AG09319 (cell line): ENCODE measurements at regions not wholly inside any gene's neighbourhood (a gene's known extent, or its start where the extent isn't known, plus 50 kb on each side); places are given as distances from the start of the nearest gene placed in this dataset.

Source experiments
- DNase-seq: peaks from one replicate; pipeline ENCODE4 v3.0.0-alpha.2; 2010; ENCODE audit warnings: low read depth; ENCODE audit errors: extremely low read depth
- TF ChIP-seq, protein P1 (sequence below): IDR thresholded peaks from 2 replicates; pipeline ENCODE4 v1.5.1; 2011; ENCODE audit warnings: low read depth, mild to moderate bottlenecking, inconsistent platforms, low read length, moderate library complexity

GRCh38 chr15:62242999-62243398, 77.9 kb upstream of the C2CD4B start:
- no peak for DNase-seq
- TF ChIP-seq, protein P1, sequence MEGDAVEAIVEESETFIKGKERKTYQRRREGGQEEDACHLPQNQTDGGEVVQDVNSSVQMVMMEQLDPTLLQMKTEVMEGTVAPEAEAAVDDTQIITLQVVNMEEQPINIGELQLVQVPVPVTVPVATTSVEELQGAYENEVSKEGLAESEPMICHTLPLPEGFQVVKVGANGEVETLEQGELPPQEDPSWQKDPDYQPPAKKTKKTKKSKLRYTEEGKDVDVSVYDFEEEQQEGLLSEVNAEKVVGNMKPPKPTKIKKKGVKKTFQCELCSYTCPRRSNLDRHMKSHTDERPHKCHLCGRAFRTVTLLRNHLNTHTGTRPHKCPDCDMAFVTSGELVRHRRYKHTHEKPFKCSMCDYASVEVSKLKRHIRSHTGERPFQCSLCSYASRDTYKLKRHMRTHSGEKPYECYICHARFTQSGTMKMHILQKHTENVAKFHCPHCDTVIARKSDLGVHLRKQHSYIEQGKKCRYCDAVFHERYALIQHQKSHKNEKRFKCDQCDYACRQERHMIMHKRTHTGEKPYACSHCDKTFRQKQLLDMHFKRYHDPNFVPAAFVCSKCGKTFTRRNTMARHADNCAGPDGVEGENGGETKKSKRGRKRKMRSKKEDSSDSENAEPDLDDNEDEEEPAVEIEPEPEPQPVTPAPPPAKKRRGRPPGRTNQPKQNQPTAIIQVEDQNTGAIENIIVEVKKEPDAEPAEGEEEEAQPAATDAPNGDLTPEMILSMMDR = no peak

- no peak for DNase-seq
- TF ChIP-seq, protein P1 = no peak
Measured at GRCh38 chr15:62244762-62245161, 79.7 kb upstream of the C2CD4B start.

- no peak for DNase-seq
- TF ChIP-seq, protein P1 = no peak
Measured at GRCh38 chr15:62248277-62248984, 83.3 kb upstream of the C2CD4B start.

GRCh38 chr15:62249501-62249900, 84.4 kb upstream of the C2CD4B start:
- no peak for DNase-seq

GRCh38 chr15:62250186-62250585, 85.1 kb upstream of the C2CD4B start:
- no peak for DNase-seq
- TF ChIP-seq, protein P1 = no peak

More at GRCh38 chr15:62249501-62249900, 84.4 kb upstream of the C2CD4B start:
- TF ChIP-seq, protein P1 = no peak

DNA sequence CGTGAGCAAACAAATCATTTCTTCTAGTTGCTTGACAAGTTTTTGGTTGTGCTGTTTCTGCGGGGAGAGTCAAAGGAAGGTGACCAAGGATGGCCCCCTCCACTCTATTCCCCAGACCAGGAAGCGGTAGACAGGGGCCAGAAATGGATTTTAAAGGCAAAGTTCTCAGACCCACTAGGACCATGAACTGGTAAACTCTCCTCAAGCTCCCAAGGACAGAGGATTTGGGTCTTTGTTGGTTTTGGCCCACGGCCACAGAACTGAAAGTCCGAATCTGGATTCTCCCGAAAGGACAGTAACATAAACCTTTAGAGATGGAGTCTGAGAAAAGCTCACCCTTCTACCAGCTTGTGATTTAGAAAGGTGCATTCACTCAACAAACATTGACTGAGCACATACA, 85.9 kb upstream of the C2CD4B start:
- TF ChIP-seq, protein P1 = no peak

DNA sequence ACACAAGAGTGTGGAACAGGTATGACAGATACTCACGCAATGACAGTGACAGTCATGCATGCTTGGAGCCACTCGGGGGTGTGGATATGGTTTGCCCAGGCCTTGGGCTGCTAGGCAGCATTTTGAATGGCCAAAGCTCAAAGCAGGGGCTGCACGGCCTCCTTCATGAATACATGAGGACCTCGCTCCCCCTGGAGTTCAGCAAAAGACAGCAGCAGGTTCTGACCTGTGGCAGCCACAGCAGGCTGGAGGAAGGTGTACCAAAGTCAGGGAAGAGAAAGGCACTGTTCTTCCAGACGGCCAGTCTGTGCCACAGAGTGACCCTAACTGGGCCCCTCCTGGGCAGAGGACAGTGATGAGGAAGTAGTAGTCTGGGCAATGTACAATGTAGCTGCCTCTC, 88.2 kb upstream of the C2CD4B start:
- TF ChIP-seq, protein P1 = no peak
- DNase-seq = no peak

More for the DNA sequence above, 85.9 kb upstream of the C2CD4B start:
- DNase-seq = no peak
